Left hindlimb (tissue), 1 donor: ENCODE measurements at regions not wholly inside any gene's neighbourhood (a gene's known extent, or its start where the extent isn't known, plus 50 kb on each side); places are given as distances from the start of the nearest gene placed in this dataset.
"Not testable (repeated sequence)": the region's sequence is repeated elsewhere in the genome, so short reads cannot be mapped to it uniquely, and the experiment has no call there.

ENCODE experiments used
- DNase-seq: peaks from one replicate; pipeline ENCODE4 v3.0.0-alpha.2; 2018

DNA sequence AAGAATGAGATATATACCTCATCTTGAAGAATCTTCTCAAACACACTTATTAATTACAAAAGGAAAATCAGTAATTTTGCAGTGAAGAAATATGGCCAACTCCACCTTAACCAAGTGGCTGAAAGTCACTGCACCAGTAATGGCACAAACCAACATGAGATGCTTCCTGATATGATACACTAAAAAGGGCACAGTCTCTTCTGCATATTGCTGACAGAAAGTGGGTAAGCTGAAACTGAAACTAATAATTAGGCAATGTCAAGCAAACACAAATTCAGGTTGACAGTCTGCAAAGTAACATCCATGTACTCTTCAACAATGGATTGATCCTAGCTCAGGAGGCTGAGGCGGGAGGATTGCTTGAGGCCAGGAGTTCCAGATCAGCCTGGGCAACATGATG is 56.1 kb downstream of the ZNF22 start:
- not testable (repeated sequence) for DNase-seq

DNA sequence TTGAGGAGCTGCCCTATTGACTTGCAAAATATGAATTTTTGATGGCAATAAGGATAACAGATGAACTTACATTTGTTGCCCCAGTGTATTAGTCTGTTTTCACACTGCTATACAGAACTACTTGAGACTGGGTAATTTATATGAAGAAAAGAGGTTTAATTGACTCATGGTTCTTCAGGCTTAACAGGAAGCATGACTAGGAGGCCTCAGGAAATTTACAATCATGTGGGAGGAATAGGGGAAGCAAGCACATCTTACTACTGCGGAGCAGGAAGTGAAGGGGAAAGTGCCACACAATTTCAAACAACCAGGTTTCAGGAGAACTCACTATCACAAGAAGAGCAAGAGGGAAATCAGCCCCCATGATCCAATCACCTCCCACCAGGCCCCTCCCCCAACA is 57.9 kb downstream of the ZNF22 start:
- DNase-seq = no peak

DNA sequence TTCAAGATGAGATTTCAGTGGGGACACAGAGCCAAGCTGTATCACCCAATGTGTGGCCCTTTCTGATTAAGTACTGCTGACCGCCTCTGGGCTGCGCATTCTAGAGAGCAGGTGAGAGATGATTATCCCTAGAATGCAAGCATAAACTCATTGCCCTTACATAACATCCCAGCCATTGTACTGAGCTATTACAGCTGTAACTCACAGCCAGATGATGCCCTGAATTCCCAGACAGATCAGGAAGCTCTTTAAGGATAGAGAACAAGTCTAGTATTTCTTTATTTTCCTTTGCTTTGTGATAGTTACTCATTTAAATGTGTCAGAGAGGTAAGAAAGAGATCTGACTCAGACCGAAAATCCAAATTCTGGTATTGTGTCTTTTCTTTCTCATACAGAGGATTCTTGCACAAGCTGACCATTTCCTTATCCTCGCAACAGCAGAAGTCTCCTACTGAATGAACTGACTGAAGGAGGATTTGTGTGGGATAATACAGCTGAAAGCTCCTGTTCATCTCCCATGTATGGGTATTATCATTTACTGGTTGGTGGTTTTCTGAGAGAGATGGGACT is 58.4 kb downstream of the ZNF22 start:
- DNase-seq = no peak

DNA sequence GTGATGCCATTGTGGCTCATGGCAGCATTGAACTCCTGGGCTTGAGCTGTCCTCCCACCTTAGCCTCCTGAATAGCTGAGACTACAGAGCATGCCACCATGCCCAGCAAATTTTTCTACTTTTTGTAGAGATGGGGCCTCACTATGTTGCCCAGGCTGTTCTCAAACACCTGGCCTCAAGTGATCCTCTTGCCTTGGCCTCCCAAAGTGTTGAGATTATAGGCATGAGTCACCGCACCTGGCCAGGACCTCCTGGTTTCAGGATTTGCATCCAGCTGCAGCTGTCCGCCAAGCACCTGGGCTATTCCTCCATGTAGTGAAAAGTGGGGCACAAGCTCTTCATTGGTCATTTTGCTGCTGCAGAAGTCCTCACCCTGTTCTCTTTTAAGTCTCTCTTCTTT is 58.9 kb downstream of the ZNF22 start:
- no peak for DNase-seq

GRCh38 chr10:45061982-45062381 is 61.3 kb downstream of the ZNF22 start:
- no peak for DNase-seq

DNA sequence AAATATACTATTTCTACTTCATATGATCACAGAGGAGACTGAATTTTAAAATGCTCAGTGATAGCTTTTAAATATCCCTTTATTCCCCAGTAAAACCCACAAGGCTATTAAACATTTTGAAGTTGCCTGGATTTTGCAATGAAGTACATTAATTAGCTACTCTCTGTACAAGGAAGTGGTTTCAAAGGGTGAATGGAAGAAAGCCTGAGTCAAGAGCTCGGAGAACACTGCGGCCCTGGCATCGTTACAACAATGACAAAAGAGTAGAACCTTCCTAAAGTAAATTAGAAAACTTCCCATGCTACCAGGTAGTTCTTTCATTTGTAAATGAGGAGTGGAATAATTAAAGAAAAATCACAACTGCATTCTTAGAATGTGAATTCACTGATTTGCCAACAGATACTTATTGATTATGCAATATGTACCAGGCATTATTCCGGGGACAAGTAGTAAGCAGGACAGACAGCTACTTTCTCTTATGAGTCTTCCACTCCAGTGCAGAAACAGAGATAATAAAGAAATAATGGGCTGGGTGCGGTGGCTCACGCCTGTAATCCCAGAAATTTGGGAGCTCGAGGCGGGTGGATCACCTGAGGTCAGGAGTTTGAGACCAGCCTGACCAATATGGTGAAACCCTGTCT is 63.0 kb downstream of the ZNF22 start:
- DNase-seq = no peak

DNA sequence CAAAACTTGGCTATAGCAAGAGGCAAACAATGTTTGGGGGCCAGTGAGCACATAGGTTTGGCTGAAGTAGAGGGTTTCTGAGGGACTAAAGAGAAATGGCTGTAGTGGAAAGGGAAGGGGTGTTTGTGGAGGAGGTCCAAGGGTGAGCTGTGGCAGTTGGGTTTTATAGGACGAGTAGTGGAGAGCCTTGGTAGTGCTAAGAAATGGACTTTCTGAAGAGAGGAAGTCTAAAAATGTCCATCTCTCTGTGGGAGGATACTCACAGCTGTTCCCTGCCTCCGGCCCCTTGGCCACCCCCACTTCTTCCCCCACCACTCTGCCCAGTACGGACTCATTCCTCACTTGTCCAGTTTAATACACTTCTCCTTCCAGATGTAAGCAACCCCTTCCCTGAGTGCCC is 64.3 kb downstream of the ZNF22 start:
- no peak for DNase-seq

- no peak for DNase-seq
Measured at GRCh38 chr10:45071043-45071813, 70.5 kb downstream of the ZNF22 start.

DNA sequence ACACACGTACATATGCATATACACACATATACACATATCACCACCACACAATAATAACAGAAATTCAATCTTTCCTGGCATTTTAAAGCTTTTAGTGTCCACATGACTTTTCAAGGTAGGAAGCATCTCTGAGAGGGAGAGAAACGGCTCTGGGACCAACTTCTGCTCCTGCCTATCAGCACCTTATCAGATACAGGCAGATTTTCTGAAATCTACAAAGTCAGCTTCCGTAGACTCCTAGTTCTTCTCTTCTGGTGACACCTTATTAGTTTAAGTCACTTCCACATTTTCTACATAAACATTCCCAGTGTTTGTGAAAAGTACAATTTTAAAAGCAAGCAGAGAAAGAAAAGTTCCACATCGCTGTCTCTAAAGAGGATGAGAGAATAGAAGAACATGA is 74.5 kb downstream of the ZNF22 start:
- no peak for DNase-seq

DNA sequence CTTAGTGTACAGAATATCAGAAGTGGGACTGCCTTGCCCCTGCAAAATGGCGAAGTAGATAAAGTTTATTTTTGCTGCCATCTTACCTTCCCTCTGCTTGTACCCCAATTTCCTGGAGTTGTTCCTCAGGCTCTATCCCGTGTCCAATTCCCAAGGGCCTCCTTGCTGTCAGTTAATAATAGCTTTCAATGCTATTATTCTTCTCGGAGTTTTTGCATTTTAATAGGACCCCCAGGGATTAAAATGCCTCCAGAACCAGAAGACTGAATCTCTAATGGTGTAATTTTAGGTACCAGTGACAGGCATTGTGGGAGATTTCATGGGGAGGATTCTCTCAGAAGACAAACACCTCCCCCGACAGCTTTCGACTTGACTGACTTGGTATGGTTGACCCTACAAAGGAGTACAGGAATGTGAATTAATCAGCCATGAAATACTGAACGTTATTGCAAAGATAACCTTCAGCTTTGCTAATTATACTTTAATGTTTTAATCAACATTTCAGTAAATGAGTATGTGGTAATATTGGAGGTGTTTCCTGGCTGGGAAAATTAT is 75.2 kb downstream of the ZNF22 start:
- DNase-seq = no peak

DNA sequence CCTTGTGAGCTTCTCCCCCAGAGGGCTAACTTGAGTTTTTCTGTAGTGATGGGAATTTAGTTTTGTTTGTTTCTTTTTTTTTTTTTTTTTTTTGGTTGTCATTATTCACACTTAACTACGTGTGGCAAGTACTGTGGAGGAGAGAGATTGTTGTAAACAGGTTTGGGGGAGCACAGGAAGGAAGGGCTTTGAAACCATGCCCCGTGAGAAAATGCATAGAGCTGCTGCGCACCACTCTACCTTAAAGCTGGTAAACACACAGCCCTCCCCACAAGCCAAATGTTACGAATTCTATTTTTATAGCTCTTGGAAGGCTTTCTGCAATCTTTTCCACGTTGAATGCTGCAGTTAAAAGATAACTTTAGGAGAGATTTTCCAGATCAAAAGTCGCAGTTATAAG is 76.2 kb downstream of the ZNF22 start:
- no peak for DNase-seq

DNA sequence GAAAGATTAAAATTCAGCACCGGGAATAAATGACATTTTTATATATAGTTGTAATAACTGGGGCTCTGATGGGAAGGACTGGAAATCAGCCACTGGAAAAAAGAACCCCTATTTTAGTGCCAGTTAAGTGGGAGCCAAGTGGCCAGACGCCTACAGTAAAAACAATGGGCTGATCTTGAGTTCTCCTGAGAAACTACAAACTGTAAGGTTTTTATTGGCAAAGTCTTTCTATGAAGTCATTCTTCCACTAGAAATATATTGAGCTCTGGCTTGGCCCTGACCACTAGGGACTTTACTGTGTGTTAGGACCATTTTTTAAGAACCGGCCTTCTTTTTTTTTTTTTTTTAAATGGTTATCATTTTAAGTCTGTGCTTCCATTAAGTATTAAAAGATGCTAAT is 79.6 kb downstream of the ZNF22 start:
- peak; percentile 41 for DNase-seq

DNA sequence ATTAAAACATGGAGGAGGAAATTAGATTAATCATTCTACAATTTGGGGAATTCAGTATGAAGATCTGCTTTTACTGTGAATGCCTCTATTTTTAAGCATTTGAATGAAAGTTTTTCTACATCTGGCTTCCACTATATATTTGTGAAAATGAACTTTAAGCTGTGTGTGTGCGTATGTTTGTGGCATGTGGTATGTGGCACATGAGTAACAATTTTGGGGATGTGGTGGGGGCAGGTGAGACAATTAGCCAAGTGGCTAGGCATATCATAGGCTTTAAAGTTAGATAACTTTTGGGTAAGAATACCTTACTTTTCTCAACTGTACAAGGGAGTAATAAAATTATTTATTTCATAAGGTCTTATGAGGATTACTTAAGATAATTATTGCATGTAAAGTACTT is 81.5 kb downstream of the ZNF22 start:
- DNase-seq = no peak

DNA sequence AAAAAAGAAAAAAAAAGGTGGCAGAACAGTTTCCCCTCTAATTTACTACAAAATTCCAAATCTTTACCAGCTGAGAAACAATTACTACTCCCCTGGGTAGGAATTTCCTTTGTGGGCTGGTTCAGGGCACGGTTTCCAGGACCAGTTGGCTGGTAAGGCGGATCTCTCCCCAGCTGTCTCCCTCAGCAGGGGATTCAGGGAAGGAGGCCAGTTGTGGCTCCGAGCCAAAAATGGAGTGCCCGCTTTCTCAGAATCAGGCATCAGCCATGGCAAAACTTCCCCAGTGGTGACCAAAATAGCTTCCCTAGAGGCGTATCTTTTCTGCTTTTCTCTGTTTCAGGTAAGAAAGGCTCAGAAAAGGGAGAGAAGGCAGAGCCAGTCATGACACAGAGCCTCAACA is 91.2 kb downstream of the ZNF22 start:
- peak; percentile 42 for DNase-seq

GRCh38 chr10:45093945-45094344 is 93.2 kb downstream of the ZNF22 start:
- no peak for DNase-seq

- peak; percentile 45 for DNase-seq
Measured at GRCh38 chr10:45095286-45095685, 94.6 kb downstream of the ZNF22 start.

- DNase-seq = peak; percentile 44
Measured at GRCh38 chr10:45096001-45096400, 95.3 kb downstream of the ZNF22 start.

- DNase-seq = no peak
Measured at GRCh38 chr10:45100429-45100828, 99.7 kb downstream of the ZNF22 start.

GRCh38 chr10:45104674-45105073 is 104.0 kb downstream of the ZNF22 start:
- DNase-seq = no peak

GRCh38 chr10:45105309-45105708 is 104.6 kb downstream of the ZNF22 start:
- not testable (repeated sequence) for DNase-seq

GRCh38 chr10:45106236-45106856 is 105.6 kb downstream of the ZNF22 start:
- DNase-seq = no peak

DNA sequence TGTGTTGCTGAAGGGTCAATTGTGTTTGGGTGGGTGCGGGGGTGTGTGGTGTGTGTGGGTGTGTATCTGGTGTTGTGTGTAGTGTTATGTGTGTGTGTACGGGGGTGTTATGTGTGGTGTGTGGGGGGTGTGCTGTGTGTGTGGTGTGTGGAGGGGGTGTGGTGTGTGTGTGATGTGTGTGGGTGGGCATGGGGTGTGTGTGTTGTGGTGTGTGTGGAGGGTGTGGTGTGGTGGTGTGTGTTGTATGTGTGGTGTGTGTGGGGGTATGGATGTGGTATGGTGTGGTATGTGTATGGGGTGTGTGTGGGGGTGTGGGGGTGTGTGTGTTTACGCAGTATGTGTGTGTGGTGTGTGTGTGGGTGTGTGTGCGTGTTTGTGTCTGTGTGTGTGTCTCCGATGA is 110.8 kb downstream of the ZNF22 start:
- DNase-seq = no peak

GRCh38 chr10:45117940-45118339 is 117.2 kb downstream of the ZNF22 start:
- not testable (repeated sequence) for DNase-seq

DNA sequence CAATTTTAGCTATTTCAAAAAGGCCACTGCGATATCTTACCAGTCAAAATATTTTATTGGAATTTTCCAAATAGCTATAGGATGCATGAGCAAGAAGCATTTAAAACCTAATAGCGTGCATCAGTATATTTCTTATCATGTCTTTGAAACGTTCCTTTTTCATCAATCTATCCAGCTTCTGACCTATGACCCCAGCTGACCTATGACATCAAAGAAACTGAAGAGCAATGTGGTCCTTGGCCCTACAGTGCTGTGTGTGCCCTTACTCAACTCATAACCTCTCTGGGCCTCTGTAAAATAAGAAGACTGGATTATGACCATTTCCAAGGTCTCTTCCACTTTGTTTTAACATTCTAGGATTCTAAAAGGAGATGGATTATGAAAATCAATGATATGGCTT is 118.2 kb downstream of the ZNF22 start:
- DNase-seq = no peak
